Midbrain (tissue), 1 donor: ENCODE measurements at regions not wholly inside any gene's neighbourhood (a gene's known extent, or its start where the extent isn't known, plus 50 kb on each side); places are given as distances from the start of the nearest gene placed in this dataset.

Source experiments
- DNase-seq: peaks from one replicate; lab custom pipeline; 2025; lab: John Stamatoyannopoulos, UW

GRCh38 chr3:102083473-102083872, 234.2 kb downstream of the NFKBIZ start:
- no peak for DNase-seq

DNA sequence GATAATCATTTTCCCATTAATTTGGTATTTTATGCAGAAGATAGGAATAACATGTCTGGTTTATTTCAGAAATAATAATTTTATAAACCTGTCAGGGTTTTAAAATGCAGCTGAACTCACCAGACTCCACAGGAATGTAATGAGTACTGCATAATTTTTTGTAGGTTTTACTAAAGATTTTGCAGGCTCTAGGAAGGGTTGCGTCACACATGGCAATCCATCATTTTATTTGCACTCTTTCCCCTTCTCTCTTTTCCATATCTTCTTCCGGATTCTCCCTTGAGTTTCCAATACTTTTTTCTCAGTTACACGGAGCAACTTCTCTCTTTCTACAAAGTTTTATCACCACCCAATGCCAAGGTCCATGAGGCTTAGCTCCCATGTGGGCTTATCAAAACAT, 234.7 kb downstream of the NFKBIZ start:
- no peak for DNase-seq

DNA sequence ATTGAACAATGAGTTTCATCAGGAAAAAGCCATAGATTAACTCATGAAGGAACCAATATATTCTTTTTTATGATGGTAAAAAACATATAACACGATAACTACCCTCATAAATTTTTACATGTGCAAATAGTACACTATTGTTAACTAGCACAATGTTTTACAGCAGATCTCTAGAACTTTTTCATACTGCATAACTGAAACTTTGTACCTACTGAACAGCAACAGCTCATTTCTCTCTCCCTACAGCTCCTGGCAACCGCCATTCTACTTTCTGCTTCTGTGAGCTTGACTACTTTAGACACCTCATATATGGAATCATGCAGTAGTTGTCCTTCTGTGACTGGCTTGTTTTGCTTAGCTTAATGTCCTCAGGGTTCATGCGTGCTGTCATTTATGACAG, 235.4 kb downstream of the NFKBIZ start:
- no peak for DNase-seq

DNA sequence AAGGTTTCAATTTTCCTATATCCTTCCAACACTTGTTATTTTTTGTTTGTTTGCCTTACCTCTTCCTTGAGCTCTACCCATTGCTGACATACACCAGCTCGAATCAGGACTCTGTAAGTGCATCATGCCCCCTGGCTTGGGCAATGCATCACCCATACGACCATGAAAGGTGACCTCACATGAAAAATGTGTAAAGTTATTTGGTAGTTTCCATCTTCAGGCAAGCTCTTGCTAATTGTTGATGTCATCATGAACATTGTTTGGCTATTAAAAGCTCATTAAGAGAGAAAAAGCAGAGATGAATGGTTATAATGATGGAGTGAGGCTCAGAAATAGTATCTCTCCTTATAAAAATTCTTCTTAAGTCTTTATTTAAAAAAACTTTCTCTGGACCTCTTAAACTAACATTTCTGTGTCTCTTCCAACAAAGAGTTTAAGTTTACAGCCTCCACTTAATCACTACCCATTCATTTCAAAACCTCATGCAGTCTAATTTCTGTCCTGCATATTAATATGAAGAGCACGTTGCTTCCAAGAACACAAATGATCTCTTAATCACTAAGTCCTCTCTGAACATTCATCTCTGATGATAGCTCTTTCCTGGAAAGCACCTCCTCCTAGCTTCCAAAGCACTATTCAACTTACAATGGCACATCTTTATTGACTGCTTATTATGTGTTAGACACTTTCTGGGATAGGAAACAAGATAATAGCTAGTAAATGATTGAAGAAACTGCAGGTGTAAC, 236.3 kb downstream of the NFKBIZ start:
- no peak for DNase-seq

DNA sequence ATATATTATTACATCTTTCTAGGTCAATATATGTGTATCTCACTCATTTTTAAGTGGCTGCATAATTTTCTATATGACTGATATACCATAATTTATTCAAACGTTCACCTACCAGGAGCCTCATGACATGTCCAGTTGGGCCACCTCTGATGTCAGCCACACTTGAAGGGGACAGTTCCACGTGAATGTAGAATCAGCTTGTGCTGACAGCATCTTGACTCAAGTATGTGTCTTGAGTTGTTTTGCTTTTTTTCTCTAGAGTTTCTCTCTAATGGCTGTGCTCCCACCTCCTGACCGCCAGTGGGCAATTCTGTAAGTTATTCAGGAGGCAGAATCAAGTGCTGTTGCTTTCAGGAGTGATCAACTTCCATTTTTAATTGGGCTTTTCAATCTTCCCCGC, 237.9 kb downstream of the NFKBIZ start:
- DNase-seq = no peak

- no peak for DNase-seq
These were observed 239.9 kb downstream of the NFKBIZ start for GRCh38 chr3:102089239-102089638.

- DNase-seq = no peak
These were observed 240.8 kb downstream of the NFKBIZ start for GRCh38 chr3:102089904-102090720.

GRCh38 chr3:102090721-102091045, 241.4 kb downstream of the NFKBIZ start:
- no peak for DNase-seq

DNA sequence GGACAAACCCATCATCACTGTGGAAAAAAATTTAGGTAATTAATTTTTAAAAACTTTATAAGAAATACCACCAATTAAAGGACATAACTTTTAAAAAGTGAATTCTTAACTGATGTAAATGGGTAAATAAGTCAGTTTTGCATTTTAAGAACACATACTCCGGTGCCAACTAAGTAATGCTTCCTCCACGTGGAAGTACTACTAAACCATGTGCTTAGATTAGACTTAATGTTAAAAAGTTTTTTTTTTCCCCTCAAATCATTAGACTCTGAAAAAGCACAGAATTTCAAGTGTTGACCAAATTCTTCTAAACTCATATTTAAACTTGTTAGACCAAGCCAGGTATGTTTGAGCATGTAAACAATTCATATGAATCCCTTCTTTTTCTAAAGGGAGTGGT, 242.0 kb downstream of the NFKBIZ start:
- no peak for DNase-seq

DNA sequence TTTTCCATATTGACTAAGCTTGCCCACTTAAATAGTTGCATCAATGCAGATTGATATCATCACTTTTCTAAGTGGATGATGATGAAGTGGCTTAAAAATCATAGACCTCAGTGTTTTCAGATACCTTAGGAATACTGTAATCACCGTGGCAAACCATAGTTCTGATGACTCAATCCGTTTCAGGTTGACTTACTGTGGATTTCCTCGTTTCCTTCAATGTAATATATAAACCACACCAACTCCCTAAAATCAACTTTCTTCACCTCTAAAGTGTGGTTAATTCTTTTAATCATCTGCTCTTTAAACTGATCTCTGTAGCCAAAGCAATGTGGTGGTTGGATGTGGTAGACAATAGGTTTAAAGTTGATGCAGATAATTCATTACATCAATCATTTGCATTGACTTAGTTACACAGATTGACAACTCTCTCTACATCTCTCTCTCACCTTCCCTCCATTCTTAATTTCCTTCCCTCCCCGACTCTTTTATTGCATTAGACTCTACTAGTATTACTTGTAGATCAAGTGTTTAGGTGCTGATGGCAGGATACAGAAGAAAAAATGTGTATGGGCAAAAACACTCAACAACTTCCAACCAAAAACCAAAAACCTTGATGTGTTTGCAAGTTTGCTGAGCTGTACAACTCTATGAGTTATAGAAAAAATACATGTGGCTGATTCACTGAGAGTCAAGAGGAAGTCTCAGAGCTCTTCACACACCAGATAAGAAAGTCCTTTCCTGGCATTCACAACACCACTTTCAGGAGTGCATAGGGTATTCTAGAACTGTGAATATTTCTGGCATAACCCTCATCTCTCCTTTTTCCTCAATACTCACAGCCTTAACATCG, 243.5 kb downstream of the NFKBIZ start:
- no peak for DNase-seq

- no peak for DNase-seq
These were observed 245.2 kb downstream of the NFKBIZ start for GRCh38 chr3:102094506-102094905.

GRCh38 chr3:102095383-102095782, 246.1 kb downstream of the NFKBIZ start:
- no peak for DNase-seq

- DNase-seq = no peak
These were observed 246.8 kb downstream of the NFKBIZ start for GRCh38 chr3:102096066-102096465.

DNA sequence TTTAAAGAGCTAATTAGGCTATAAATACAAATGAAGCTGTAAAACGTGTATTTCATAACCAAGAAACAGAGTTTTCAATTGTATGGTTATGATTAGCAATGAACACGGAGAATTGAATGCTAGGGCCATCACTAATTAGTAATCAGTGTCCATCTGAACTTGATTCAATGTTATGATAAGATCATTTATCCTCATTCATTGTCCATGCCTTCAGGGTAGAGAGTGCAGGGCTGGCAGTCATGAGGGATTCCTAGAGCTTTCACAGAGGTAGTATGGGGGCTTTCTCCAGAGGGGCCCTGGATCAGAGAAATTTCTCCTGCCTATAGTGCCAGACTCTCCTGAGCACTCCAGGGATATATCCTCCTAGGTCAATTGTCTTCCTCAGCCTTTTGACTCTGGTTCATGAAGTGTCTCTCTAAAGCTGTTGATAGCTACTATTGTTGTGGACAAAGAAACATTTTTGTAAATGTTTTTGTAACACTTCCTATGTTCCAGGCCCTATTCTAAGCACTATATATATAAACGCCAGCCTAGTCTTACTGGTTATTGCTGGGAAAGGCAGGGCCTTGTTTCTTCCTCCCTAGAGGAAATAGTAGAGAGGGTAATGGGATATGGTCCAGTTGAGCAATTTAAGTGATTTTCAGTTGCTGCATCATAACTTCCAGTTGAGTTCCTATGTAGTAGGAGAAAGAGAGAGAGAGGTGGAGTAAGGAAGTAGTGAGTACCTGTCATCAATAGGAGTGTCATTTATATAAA, 249.0 kb downstream of the NFKBIZ start:
- no peak for DNase-seq

- DNase-seq = no peak
These were observed 250.6 kb downstream of the NFKBIZ start for GRCh38 chr3:102099913-102100312.

DNA sequence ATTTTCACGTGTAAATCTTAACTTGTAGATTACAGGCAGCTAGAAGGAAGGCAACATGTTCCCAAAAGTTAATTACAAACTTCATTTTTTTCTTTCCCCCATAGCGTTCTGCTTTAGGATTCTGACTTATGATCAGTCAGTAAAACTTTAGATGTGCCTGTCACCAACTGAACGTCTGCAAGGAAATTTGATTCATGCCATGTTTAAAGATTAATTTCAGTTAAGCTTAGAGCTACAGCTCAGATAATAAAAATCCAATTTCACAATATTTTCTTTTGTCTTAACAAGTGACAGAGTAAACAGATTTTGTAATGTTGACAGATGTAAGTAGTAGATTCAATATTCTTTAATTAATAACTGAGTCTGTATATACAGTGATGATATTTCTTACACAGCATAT, 253.1 kb downstream of the NFKBIZ start:
- no peak for DNase-seq

DNA sequence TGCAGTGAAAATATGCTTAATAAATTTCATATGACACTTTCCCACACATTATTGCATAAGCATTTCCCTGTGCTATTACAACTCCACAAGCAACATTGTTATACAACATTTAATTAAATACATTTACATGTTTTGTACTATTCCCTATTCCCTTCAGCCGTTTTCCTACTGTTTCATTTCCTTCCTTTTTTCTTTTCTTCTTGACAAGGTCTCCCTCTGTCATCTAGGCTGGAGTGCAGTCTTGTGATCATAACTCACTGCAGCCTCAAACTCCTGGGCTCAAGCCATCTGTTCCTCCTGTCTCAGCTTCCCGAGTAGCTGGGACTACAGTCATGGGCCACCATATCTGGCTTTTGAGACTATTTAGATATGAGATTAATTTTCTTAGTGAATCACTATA, 254.7 kb downstream of the NFKBIZ start:
- DNase-seq = no peak

- no peak for DNase-seq
These were observed 255.9 kb downstream of the NFKBIZ start for GRCh38 chr3:102105193-102105592.

- DNase-seq = no peak
These were observed 257.2 kb downstream of the NFKBIZ start for GRCh38 chr3:102106416-102107097.

DNA sequence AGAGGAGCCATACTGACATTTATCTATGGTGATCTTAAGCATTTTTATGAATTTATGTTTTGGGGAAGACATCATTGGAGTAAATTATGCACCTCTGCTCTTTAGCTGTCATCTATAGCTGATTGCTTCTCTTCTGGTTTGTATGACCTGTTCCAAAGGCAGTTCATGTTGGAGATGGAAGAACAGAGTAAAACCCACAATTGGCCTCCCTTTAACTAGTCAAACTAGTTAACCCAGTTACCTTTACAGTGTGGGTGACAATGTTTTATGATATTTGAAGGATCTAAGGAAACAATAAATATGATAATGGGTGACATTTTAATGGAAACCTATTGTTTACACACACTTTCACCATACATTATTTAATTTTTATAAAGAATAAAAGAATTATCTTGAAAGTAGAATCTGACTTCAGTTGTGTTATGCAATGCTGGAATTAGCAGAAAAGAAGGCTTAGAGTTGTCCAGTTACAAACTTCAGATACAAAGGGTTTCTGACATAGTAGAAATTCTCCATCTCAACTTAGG, 263.5 kb downstream of the NFKBIZ start:
- DNase-seq = no peak

- no peak for DNase-seq
These were observed 264.2 kb downstream of the NFKBIZ start for GRCh38 chr3:102113421-102114041.
